ENCODE measurements at regions not wholly inside any gene's neighbourhood (a gene's known extent, or its start where the extent isn't known, plus 50 kb on each side); places are given as distances from the start of the nearest gene placed in this dataset.

- H3K27ac ChIP-seq = no peak overlapping the region
- no peak for TF ChIP-seq CTCF (IDR thresholded peaks at IDR 0.05)
- TF ChIP-seq POLR2A (IDR thresholded peaks at IDR 0.05) = no peak
- no peaks in the 10 kb centered on the region for H3K9me3 ChIP-seq
- intact Hi-C loops (cut with DNase I; ENCODE audit: low total_unique reads) = no loop called here
- H3K27me3 ChIP-seq = no peaks in the 10 kb centered on the region
- no peaks in the 10 kb centered on the region for H3K36me3 ChIP-seq (ENCODE audit: low read depth, missing control alignments)
- DNase-seq = no peak
- H3K4me3 ChIP-seq = no peak overlapping the region
- no peaks in the 10 kb centered on the region for H3K4me1 ChIP-seq
- WGBS, 2 donors = 58 to 69% methylated on average over 2 to 15 of the region's 16 CpGs
Observed at GRCh38 chrX:69278031-69278687, 112.9 kb upstream of the PJA1 start.

GRCh38 chrX:69277369-69277990 lies 112.2 kb upstream of the PJA1 start:
- intact Hi-C loops (cut with DNase I; ENCODE audit: low total_unique reads) = no loop called here
- no peak overlapping the region for H3K27ac ChIP-seq

GRCh38 chrX:69268611-69269010 lies 103.4 kb upstream of the PJA1 start:
- DNase-seq = no peak
- no peak overlapping the region for H3K27ac ChIP-seq
- TF ChIP-seq CTCF (IDR thresholded peaks at IDR 0.05) = no peak
- TF ChIP-seq POLR2A (IDR thresholded peaks at IDR 0.05) = no peak
- intact Hi-C loops (cut with DNase I; ENCODE audit: low total_unique reads) = no loop called here
- H3K36me3 ChIP-seq (ENCODE audit: low read depth, missing control alignments) = no peaks in the 10 kb centered on the region
- H3K4me1 ChIP-seq = no peaks in the 10 kb centered on the region
- WGBS, 2 donors = 75 to 100% methylated on average over 1 of the region's 1 CpG
- H3K27me3 ChIP-seq = no peaks in the 10 kb centered on the region
- no peaks in the 10 kb centered on the region for H3K9me3 ChIP-seq
- no peak overlapping the region for H3K4me3 ChIP-seq

More at GRCh38 chrX:69277369-69277990, 112.2 kb upstream of the PJA1 start:
- Histone ChIP-seq H3K27me3 (no peaks in the 10 kb centered on the region), H3K9me3 (no peaks in the 10 kb centered on the region), H3K4me3 (no peak overlapping the region), H3K4me1 (no peaks in the 10 kb centered on the region), H3K36me3 (ENCODE audit: low read depth, missing control alignments) (no peaks in the 10 kb centered on the region)
- WGBS, 2 donors = 45 to 96% methylated on average over 2 to 9 of the region's 9 CpGs
- TF ChIP-seq POLR2A (IDR thresholded peaks at IDR 0.05) (no peak), CTCF (IDR thresholded peaks at IDR 0.05) (no peak)
- DNase-seq = no peak

- H3K27ac ChIP-seq = no peak overlapping the region
- intact Hi-C loops (cut with DNase I; ENCODE audit: low total_unique reads) = no loop called here
- no peak for TF ChIP-seq CTCF (IDR thresholded peaks at IDR 0.05)
- no peak for TF ChIP-seq POLR2A (IDR thresholded peaks at IDR 0.05)
- no peaks in the 10 kb centered on the region for H3K4me1 ChIP-seq
- WGBS, 2 donors = 46 to 61% methylated on average over 6 to 13 of the region's 13 CpGs
- H3K4me3 ChIP-seq = no peak overlapping the region
- no peaks in the 10 kb centered on the region for H3K36me3 ChIP-seq (ENCODE audit: low read depth, missing control alignments)
- H3K9me3 ChIP-seq = no peaks in the 10 kb centered on the region
- DNase-seq = no peak
- no peaks in the 10 kb centered on the region for H3K27me3 ChIP-seq
Observed at GRCh38 chrX:69264158-69264581, 98.9 kb upstream of the PJA1 start.

Measured in testis (tissue), 2 donors.